C4-2B (cell line): ENCODE measurements at regions not wholly inside any gene's neighbourhood (a gene's known extent, or its start where the extent isn't known, plus 50 kb on each side); places are given as distances from the start of the nearest gene placed in this dataset.

Source experiments
- ZFX ChIP-seq: fragments of 450-650 bp; IDR thresholded peaks from 2 replicates; pipeline ENCODE4 v1.6.1; 2017
- TF ChIP-seq, protein P1 (sequence below): fragments of 450-650 bp; conservative IDR thresholded peaks from 2 replicates; pipeline ENCODE4 v1.5.1; 2017; ENCODE audit warnings: mild to moderate bottlenecking

DNA sequence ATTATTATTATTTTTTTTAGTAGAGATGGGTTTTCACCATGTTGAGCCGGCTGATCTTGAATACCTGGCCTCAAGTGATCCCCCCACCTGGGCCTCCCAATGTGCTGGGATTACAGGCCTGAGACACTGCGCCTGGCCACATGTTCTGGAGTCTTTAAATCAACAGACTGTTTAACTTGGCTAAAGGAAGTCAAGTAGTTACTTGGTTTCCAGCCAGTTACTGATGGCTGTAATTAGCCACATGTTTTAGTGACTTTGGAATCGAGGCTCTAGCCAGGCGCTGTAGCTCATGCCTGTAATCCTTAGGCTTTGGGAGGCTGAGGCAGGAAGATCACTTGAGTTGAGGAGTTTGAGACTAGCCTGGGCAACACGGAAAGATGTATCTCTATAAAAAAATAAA, 699.2 kb upstream of the RBFOX1 start:
- TF ChIP-seq, protein P1, sequence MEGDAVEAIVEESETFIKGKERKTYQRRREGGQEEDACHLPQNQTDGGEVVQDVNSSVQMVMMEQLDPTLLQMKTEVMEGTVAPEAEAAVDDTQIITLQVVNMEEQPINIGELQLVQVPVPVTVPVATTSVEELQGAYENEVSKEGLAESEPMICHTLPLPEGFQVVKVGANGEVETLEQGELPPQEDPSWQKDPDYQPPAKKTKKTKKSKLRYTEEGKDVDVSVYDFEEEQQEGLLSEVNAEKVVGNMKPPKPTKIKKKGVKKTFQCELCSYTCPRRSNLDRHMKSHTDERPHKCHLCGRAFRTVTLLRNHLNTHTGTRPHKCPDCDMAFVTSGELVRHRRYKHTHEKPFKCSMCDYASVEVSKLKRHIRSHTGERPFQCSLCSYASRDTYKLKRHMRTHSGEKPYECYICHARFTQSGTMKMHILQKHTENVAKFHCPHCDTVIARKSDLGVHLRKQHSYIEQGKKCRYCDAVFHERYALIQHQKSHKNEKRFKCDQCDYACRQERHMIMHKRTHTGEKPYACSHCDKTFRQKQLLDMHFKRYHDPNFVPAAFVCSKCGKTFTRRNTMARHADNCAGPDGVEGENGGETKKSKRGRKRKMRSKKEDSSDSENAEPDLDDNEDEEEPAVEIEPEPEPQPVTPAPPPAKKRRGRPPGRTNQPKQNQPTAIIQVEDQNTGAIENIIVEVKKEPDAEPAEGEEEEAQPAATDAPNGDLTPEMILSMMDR = no peak
- no peak for TF ChIP-seq ZFX
